A172 (cell line): ENCODE measurements at regions not wholly inside any gene's neighbourhood (a gene's known extent, or its start where the extent isn't known, plus 50 kb on each side); places are given as distances from the start of the nearest gene placed in this dataset.

ENCODE experiments used
- DNase-seq: peaks from one replicate; pipeline ENCODE4 v3.0.0-alpha.2; 2015; ENCODE audit warnings: low spot score

GRCh38 chr12:30827101-30828066, 72.6 kb upstream of the CAPRIN2 start:
- no peak for DNase-seq

GRCh38 chr12:30826276-30826675, 71.5 kb upstream of the CAPRIN2 start:
- DNase-seq = no peak

GRCh38 chr12:30825341-30825740, 70.6 kb upstream of the CAPRIN2 start:
- DNase-seq = no peak

- no peak for DNase-seq
Observed at GRCh38 chr12:30824311-30824710, 69.6 kb upstream of the CAPRIN2 start.

GRCh38 chr12:30823764-30824163, 69.0 kb upstream of the CAPRIN2 start:
- DNase-seq = no peak

GRCh38 chr12:30823156-30823699, 68.5 kb upstream of the CAPRIN2 start:
- DNase-seq = no peak

GRCh38 chr12:30822385-30823155, 67.8 kb upstream of the CAPRIN2 start:
- DNase-seq = peak; percentile 27

GRCh38 chr12:30820406-30820946, 65.7 kb upstream of the CAPRIN2 start:
- no peak for DNase-seq

- DNase-seq = no peak
Observed at GRCh38 chr12:30818562-30818961, 63.8 kb upstream of the CAPRIN2 start.

- no peak for DNase-seq
Observed at GRCh38 chr12:30816742-30817465, 62.2 kb upstream of the CAPRIN2 start.

GRCh38 chr12:30814295-30814655, 59.5 kb upstream of the CAPRIN2 start:
- no peak for DNase-seq

GRCh38 chr12:30813525-30814294, 59.0 kb upstream of the CAPRIN2 start:
- DNase-seq = peak; percentile 11

GRCh38 chr12:30811966-30812365, 57.2 kb upstream of the CAPRIN2 start:
- no peak for DNase-seq

- no peak for DNase-seq
Observed at GRCh38 chr12:30810918-30811317, 56.2 kb upstream of the CAPRIN2 start.

- no peak for DNase-seq
Observed at GRCh38 chr12:30807695-30808034, 52.9 kb upstream of the CAPRIN2 start.

- peak; percentile 74 for DNase-seq
Observed at GRCh38 chr12:30806989-30807694, 52.4 kb upstream of the CAPRIN2 start.

- no peak for DNase-seq
Observed at GRCh38 chr12:30805959-30806358, 51.2 kb upstream of the CAPRIN2 start.
